ENCODE measurements at regions not wholly inside any gene's neighbourhood (a gene's known extent, or its start where the extent isn't known, plus 50 kb on each side); places are given as distances from the start of the nearest gene placed in this dataset.

GRCh38 chr1:228976316-228976715 lies 241.0 kb downstream of the RHOU start:
- no peak for DNase-seq (ENCODE audit: low spot score)

GRCh38 chr1:228977307-228977706 lies 242.0 kb downstream of the RHOU start:
- DNase-seq (ENCODE audit: low spot score): no peak

GRCh38 chr1:228977741-228978140 lies 242.5 kb downstream of the RHOU start:
- no peak for DNase-seq (ENCODE audit: low spot score)

- DNase-seq (ENCODE audit: low spot score): no peak
Observed at GRCh38 chr1:228978484-228979324, 243.4 kb downstream of the RHOU start.

- no peak for DNase-seq (ENCODE audit: low spot score)
Observed at GRCh38 chr1:228979325-228979699, 244.0 kb downstream of the RHOU start.

GRCh38 chr1:228979774-228980173 lies 244.5 kb downstream of the RHOU start:
- no peak for DNase-seq (ENCODE audit: low spot score)

- DNase-seq (ENCODE audit: low spot score): no peak
Observed at GRCh38 chr1:228980232-228980937, 245.1 kb downstream of the RHOU start.

GRCh38 chr1:228982637-228983036 lies 247.4 kb downstream of the RHOU start:
- DNase-seq (ENCODE audit: low spot score): no peak

GRCh38 chr1:228983231-228983660 lies 248.0 kb downstream of the RHOU start:
- DNase-seq (ENCODE audit: low spot score): no peak

GRCh38 chr1:228983661-228984060 lies 248.4 kb downstream of the RHOU start:
- DNase-seq (ENCODE audit: low spot score): no peak

GRCh38 chr1:228984107-228984506 lies 248.8 kb downstream of the RHOU start:
- no peak for DNase-seq (ENCODE audit: low spot score)

GRCh38 chr1:228984646-228985631 lies 249.7 kb downstream of the RHOU start:
- no peak for DNase-seq (ENCODE audit: low spot score)

- DNase-seq (ENCODE audit: low spot score): no peak
Observed at GRCh38 chr1:228985661-228986060, 250.4 kb downstream of the RHOU start.

GRCh38 chr1:228986093-228986904 lies 251.0 kb downstream of the RHOU start:
- DNase-seq (ENCODE audit: low spot score): peak; percentile 71

GRCh38 chr1:228987286-228987685 lies 252.0 kb downstream of the RHOU start:
- DNase-seq (ENCODE audit: low spot score): no peak

GRCh38 chr1:228987736-228988506 lies 252.6 kb downstream of the RHOU start:
- DNase-seq (ENCODE audit: low spot score): no peak

- DNase-seq (ENCODE audit: low spot score): no peak
Observed at GRCh38 chr1:228988664-228989063, 253.4 kb downstream of the RHOU start.

- DNase-seq (ENCODE audit: low spot score): no peak
Observed at GRCh38 chr1:228989176-228989575, 253.9 kb downstream of the RHOU start.

- no peak for DNase-seq (ENCODE audit: low spot score)
Observed at GRCh38 chr1:228989676-228989991, 254.4 kb downstream of the RHOU start.

- peak; percentile 81 for DNase-seq (ENCODE audit: low spot score)
Observed at GRCh38 chr1:228989992-228990827, 254.9 kb downstream of the RHOU start.
